H1 (cell line): ENCODE measurements at regions not wholly inside any gene's neighbourhood (a gene's known extent, or its start where the extent isn't known, plus 50 kb on each side); places are given as distances from the start of the nearest gene placed in this dataset.

ENCODE experiments used
- ATF2 ChIP-seq: IDR thresholded peaks from 2 replicates; pipeline ENCODE4 v1.6.1; 2012; ENCODE audit warnings: low read length, inconsistent platforms
- ATF3 ChIP-seq: IDR thresholded peaks from 2 replicates; pipeline ENCODE4 v1.6.1; 2011; ENCODE audit warnings: low read depth, mild to moderate bottlenecking, low read length; ENCODE audit not compliant: insufficient read depth
- CREB1 ChIP-seq: IDR thresholded peaks from 2 replicates; pipeline ENCODE4 v1.6.1; 2012; ENCODE audit warnings: inconsistent platforms
- E2F6 ChIP-seq: IDR thresholded peaks from 2 replicates; pipeline ENCODE4 v1.6.1; 2012; ENCODE audit warnings: inconsistent platforms
- EP300 ChIP-seq, 2 experiments: IDR thresholded peaks; 1 replicate in 1 of 2; 2 replicates in 1 of 2; pipeline ENCODE4 v1.6.1; 2011 to 2012; ENCODE audit warnings: low read depth in 2 of 2, low read length in 2 of 2, mild to moderate bottlenecking in 2 of 2, borderline replicate concordance in 1 of 2, inconsistent platforms in 1 of 2, moderate library complexity in 1 of 2
- GABPA ChIP-seq: IDR thresholded peaks from 2 replicates; pipeline ENCODE4 v1.6.1; 2011; ENCODE audit warnings: mild to moderate bottlenecking, low read length, moderate library complexity, borderline replicate concordance; ENCODE audit not compliant: insufficient read depth
- GTF2F1 ChIP-seq: IDR thresholded peaks from 2 replicates; pipeline ENCODE4 v1.6.1; 2012; ENCODE audit warnings: low read depth, low read length, improper control_type of control experiment, borderline replicate concordance
- KDM4A ChIP-seq: IDR thresholded peaks from one replicate; pipeline ENCODE4 v1.7.1; 2012; ENCODE audit warnings: low read depth, mild to moderate bottlenecking, moderate library complexity, low read length, inconsistent platforms; ENCODE audit not compliant: severe bottlenecking
- POLR2A ChIP-seq, 2 experiments: IDR thresholded peaks; 1 replicate in 1 of 2; 2 replicates in 1 of 2; pipeline ENCODE4 v1.6.1; 2011; ENCODE audit warnings: low read depth in 2 of 2, low read length in 2 of 2, mild to moderate bottlenecking in 2 of 2; ENCODE audit errors: control extremely low read depth in 1 of 2
- RAD21 ChIP-seq, 2 experiments: IDR thresholded peaks in 1 of 2; conservative IDR thresholded peaks in 1 of 2; 2 replicates each; pipeline ENCODE4 v1.6.1; 2011; ENCODE audit warnings: low read depth in 2 of 2, low read length in 2 of 2, improper control_type of control experiment in 1 of 2, inconsistent platforms in 1 of 2, mild to moderate bottlenecking in 1 of 2, moderate library complexity in 1 of 2
- RBBP5 ChIP-seq: IDR thresholded peaks from 2 replicates; pipeline ENCODE4 v1.7.1; 2012; ENCODE audit warnings: low read depth, mild to moderate bottlenecking, inconsistent platforms, low read length, moderate library complexity, borderline replicate concordance
- TAF1 ChIP-seq: IDR thresholded peaks from 2 replicates; pipeline ENCODE4 v1.6.1; 2011; ENCODE audit warnings: mild to moderate bottlenecking, low read depth, low read length
- TEAD4 ChIP-seq: IDR thresholded peaks from 2 replicates; pipeline ENCODE4 v1.6.1; 2012; ENCODE audit warnings: low read depth, low read length, inconsistent platforms, mixed read lengths
- YY1 ChIP-seq: IDR thresholded peaks from 2 replicates; pipeline ENCODE4 v1.6.1; 2011; ENCODE audit warnings: low read depth, mild to moderate bottlenecking, low read length

GRCh38 chr18:70507970-70508369 lies 219.1 kb downstream of the SOCS6 start (continued):
- TF ChIP-seq CREB1 (no peak), E2F6 (no peak), RAD21 (IDR thresholded peaks at IDR 0.05 in 1 of 2, conservative IDR thresholded peaks at IDR 0.05 in 1 of 2; ENCODE audit: low read depth in 2 of 2, low read length in 2 of 2) (no peak), TAF1 (no peak), TEAD4 (no peak), ATF3 (no peak), EP300 (IDR thresholded peaks at IDR 0.05; ENCODE audit: borderline replicate concordance in 1 of 2, low read depth in 2 of 2, low read length in 2 of 2) (no peak), KDM4A (no peak), POLR2A (IDR thresholded peaks at IDR 0.05; ENCODE audit: control extremely low read depth in 1 of 2, low read depth in 2 of 2, low read length in 2 of 2) (no peak), GABPA (no peak), GTF2F1 (no peak), RBBP5 (no peak), YY1 (no peak), ATF2 (no peak)
- TF ChIP-seq, all 59 proteins: peak for 0
